ENCODE measurements at regions not wholly inside any gene's neighbourhood (a gene's known extent, or its start where the extent isn't known, plus 50 kb on each side); places are given as distances from the start of the nearest gene placed in this dataset.

DNA sequence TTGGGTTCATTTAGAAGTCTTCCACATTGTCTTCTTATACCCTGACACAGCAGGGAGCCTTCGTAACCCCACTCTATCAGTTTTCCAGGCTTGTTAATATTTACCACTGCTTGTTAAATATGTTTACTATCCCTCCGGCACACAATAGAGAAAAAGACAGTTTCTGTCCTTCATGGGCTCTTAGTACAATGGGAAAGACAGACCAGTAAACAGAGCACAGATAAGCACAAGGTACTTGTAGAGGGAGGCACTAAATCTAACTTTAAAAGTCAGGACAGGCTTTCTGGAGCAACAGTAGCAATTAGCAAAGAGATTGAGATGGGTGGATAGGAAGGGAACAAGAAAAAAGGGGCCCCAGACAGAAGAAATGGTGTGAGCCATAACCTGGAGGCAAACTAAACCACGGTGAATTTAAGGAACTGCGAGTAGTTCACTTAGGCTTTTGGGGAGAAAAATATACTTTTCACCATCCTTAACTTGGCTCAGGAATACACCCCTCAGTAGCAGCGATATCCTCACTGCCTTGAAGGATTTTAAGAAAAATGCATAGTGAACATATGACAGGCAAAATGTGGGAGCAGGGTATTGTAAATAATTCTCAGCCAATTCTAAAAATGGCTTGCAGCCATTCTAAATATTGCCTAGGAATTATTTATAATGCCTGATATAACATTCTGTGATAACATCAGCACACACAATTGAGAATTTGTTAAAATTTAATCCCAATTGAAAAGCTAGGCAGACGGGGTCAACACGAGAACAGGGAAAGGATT lies 383.7 kb downstream of the CDH2 start:
- TF ChIP-seq, protein P1, sequence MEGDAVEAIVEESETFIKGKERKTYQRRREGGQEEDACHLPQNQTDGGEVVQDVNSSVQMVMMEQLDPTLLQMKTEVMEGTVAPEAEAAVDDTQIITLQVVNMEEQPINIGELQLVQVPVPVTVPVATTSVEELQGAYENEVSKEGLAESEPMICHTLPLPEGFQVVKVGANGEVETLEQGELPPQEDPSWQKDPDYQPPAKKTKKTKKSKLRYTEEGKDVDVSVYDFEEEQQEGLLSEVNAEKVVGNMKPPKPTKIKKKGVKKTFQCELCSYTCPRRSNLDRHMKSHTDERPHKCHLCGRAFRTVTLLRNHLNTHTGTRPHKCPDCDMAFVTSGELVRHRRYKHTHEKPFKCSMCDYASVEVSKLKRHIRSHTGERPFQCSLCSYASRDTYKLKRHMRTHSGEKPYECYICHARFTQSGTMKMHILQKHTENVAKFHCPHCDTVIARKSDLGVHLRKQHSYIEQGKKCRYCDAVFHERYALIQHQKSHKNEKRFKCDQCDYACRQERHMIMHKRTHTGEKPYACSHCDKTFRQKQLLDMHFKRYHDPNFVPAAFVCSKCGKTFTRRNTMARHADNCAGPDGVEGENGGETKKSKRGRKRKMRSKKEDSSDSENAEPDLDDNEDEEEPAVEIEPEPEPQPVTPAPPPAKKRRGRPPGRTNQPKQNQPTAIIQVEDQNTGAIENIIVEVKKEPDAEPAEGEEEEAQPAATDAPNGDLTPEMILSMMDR (IDR thresholded peaks at IDR 0.05) = no peak
- TF ChIP-seq POLR2AphosphoS5 (IDR thresholded peaks at IDR 0.05; ENCODE audit: low read depth, low read length) = no peak
- TF ChIP-seq, protein P2, sequence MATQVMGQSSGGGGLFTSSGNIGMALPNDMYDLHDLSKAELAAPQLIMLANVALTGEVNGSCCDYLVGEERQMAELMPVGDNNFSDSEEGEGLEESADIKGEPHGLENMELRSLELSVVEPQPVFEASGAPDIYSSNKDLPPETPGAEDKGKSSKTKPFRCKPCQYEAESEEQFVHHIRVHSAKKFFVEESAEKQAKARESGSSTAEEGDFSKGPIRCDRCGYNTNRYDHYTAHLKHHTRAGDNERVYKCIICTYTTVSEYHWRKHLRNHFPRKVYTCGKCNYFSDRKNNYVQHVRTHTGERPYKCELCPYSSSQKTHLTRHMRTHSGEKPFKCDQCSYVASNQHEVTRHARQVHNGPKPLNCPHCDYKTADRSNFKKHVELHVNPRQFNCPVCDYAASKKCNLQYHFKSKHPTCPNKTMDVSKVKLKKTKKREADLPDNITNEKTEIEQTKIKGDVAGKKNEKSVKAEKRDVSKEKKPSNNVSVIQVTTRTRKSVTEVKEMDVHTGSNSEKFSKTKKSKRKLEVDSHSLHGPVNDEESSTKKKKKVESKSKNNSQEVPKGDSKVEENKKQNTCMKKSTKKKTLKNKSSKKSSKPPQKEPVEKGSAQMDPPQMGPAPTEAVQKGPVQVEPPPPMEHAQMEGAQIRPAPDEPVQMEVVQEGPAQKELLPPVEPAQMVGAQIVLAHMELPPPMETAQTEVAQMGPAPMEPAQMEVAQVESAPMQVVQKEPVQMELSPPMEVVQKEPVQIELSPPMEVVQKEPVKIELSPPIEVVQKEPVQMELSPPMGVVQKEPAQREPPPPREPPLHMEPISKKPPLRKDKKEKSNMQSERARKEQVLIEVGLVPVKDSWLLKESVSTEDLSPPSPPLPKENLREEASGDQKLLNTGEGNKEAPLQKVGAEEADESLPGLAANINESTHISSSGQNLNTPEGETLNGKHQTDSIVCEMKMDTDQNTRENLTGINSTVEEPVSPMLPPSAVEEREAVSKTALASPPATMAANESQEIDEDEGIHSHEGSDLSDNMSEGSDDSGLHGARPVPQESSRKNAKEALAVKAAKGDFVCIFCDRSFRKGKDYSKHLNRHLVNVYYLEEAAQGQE (IDR thresholded peaks at IDR 0.05; ENCODE audit: insufficient read depth in 1 of 2, low read depth in 2 of 2, low read length in 1 of 2) = no peak

Measured in Panc1 (cell line).